Stomach (tissue), 8 donors: ENCODE measurements at regions not wholly inside any gene's neighbourhood (a gene's known extent, or its start where the extent isn't known, plus 50 kb on each side); places are given as distances from the start of the nearest gene placed in this dataset.

Experiments
- DNase-seq, 2 donors: peaks; one replicate each; pipeline versions ENCODE4 v3.0.0 to v3.0.0-alpha.2; 2013 to 2019
- H3K27ac ChIP-seq, 5 donors: fragments of 200-600 bp in 4 of 5; sonication (generic) in 4 of 5; one replicate each; pipeline ENCODE4 v1.5.1; 2013 to 2019; ENCODE audit warnings: mild to moderate bottlenecking in 1 of 5, moderate library complexity in 1 of 5
- H3K27me3 ChIP-seq, 3 donors: fragments of 200-600 bp; sonication (generic); one replicate each; pipeline ENCODE4 v1.5.1; 2017 to 2019; ENCODE audit warnings: mixed run types in 1 of 3
- H3K36me3 ChIP-seq, 4 donors: fragments of 200-600 bp; sonication (generic); 1 replicate in 3 of 4; 2 replicates in 1 of 4; pipeline ENCODE4 v1.5.1; 2016 to 2019
- H3K4me1 ChIP-seq, 4 donors: fragments of 200-600 bp; sonication (generic); one replicate each; pipeline ENCODE4 v1.5.1; 2016 to 2019
- H3K4me3 ChIP-seq, 4 donors: fragments of 200-600 bp; sonication (generic) in 3 of 4; one replicate each; pipeline ENCODE4 v1.5.1; 2016 to 2019; ENCODE audit warnings: mild to moderate bottlenecking in 1 of 4
- H3K9me3 ChIP-seq, 4 donors: fragments of 200-600 bp; sonication (generic); one replicate each; pipeline ENCODE4 v1.5.1; 2016 to 2019
- EP300 ChIP-seq: sonication (generic); formaldehyde crosslinking; IDR thresholded peaks from one replicate; pipeline ENCODE4 v1.6.1; 2017; ENCODE audit warnings: antibody characterized with exemption
- POLR2A ChIP-seq, 4 donors: fragments of 450-650 bp; IDR thresholded peaks; one replicate each; pipeline ENCODE4 v1.6.1; 2016; ENCODE audit warnings: antibody characterized with exemption in 4 of 4, control low read depth in 2 of 4, mild to moderate bottlenecking in 1 of 4, moderate library complexity in 1 of 4
- POLR2AphosphoS5 ChIP-seq, 3 donors: sonication (generic); formaldehyde crosslinking; IDR thresholded peaks; one replicate each; pipeline ENCODE4 v1.6.1; 2016; ENCODE audit warnings: antibody characterized with exemption in 3 of 3
- WGBS, 5 donors: extraction: QIAGEN DNeasy Blood & Tissue Kit in 3 of 5; methylation state at CpG; one replicate each; pipeline versions ENCODE4 v1.1.5 to v1.1.7; 2013 to 2018; 5-methylcytosine and 5-hydroxymethylcytosine counted together
- intact Hi-C: fragments of 100-400 bp; cut with DNase I; formaldehyde crosslinking; loops from one replicate; pipeline ENCODE4 v1.15.1; 2023; ENCODE audit warnings: low total_unique reads
- TF ChIP-seq, protein P1 (sequence below), 7 experiments: fragments of 450-650 bp in 4 of 7; fragments of 200-600 bp in 3 of 7; sonication (generic) in 3 of 7; IDR thresholded peaks; one replicate each; pipeline ENCODE4 v1.5.1; 2016 to 2019; ENCODE audit warnings: antibody characterized with exemption in 7 of 7, control low read depth in 2 of 7, mild to moderate bottlenecking in 1 of 7
- donor health status: healthy with polysubstance abuse.
- donor health status: Bipolar disorder and iron deficiency.
- donor health status: healthy.

DNA sequence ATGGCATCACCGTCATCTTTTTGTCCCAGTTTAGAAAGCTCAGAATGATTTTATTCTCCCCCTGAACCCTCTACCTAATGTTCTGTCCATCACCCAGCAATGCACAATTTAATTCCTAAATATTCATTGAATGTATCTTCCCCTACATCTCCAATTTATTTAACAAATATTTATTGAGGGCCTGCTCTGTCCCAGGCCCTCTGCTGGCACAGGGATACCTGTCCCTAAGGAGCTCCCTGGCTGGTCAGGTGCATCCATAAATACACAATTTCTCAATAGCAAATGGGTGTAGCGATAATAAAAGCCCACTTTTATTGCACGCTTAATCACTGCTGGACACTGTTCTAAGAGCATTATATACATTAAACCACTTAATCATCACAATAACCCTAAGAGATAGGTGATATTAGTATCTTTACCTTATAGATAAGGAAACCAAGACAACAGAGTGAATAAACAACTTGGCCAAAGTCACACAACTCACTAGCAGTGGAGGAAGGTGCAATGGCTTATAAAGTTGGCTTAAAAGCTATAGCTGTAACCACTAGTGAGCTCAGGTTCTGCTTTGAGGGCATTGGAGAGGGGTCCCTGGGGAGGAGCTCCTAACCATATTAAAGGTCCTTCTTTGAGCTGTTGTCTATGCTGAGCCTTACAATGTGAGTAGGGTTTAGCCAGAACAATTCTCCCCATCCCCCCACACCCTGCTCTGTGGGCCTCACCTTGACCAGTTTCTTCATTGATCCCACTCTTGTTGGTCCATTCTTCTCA lies 126.3 kb upstream of the JUN start:
- Histone ChIP-seq H3K4me1 (peaks cover 0 to 23% (median under 1%) of the 10 kb centered on the region in 4 donors), H3K27ac (no peak overlapping the region), H3K27me3 (no peaks in the 10 kb centered on the region), H3K9me3 (peaks cover 0 to 6% (median 2%) of the 10 kb centered on the region in 4 donors), H3K36me3 (no peaks in the 10 kb centered on the region), H3K4me3 (no peak overlapping the region)
- no peak for DNase-seq
- TF ChIP-seq EP300 (no peak), POLR2A (IDR thresholded peaks at IDR 0.05) (no peak), POLR2AphosphoS5 (IDR thresholded peaks at IDR 0.05) (no peak)
- TF ChIP-seq, protein P1, sequence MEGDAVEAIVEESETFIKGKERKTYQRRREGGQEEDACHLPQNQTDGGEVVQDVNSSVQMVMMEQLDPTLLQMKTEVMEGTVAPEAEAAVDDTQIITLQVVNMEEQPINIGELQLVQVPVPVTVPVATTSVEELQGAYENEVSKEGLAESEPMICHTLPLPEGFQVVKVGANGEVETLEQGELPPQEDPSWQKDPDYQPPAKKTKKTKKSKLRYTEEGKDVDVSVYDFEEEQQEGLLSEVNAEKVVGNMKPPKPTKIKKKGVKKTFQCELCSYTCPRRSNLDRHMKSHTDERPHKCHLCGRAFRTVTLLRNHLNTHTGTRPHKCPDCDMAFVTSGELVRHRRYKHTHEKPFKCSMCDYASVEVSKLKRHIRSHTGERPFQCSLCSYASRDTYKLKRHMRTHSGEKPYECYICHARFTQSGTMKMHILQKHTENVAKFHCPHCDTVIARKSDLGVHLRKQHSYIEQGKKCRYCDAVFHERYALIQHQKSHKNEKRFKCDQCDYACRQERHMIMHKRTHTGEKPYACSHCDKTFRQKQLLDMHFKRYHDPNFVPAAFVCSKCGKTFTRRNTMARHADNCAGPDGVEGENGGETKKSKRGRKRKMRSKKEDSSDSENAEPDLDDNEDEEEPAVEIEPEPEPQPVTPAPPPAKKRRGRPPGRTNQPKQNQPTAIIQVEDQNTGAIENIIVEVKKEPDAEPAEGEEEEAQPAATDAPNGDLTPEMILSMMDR (IDR thresholded peaks at IDR 0.05), result no peak
- 84 to 95% (median 91%) methylated on average over 3 of the region's 3 CpGs for WGBS, 5 donors
- intact Hi-C loops, result no loop called here

DNA sequence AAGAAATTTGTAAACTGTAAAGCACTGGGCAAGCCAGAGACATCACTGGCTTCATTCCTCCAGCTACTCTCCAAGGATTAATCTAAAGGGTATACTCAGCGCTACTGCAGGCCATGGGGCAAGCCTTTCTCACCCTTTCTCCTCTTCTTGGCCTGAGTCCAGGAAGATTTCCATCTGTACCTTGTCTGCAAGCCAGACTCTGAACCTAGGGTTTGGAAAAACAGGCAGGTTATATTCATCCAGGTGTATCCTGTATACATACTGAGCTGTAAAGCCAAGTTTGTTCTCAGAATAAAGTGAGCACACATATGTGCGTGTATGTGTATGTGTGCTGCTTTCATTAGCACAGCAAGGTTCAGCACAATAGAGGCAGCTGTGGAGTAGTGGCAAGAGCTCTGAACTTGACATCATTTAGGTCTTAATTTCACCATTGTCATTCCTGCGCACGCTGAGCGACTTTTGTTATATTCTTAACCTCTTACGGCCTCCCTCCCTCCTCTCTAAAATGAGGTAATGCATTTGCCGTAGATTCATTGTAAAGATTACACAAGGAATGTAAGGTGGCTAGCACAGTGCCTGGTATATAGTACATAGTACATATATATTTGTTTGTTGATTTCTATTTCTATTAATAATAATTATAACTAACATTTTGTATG lies 128.1 kb upstream of the JUN start:
- no peak for DNase-seq
- TF ChIP-seq, protein P1 (IDR thresholded peaks at IDR 0.05), result no peak
- TF ChIP-seq EP300 (no peak), POLR2A (IDR thresholded peaks at IDR 0.05) (no peak), POLR2AphosphoS5 (IDR thresholded peaks at IDR 0.05) (no peak)
- no peak overlapping the region for H3K27ac ChIP-seq
- no peak overlapping the region for H3K4me3 ChIP-seq
- WGBS, 5 donors, result 87 to 94% (median 87%) methylated on average over 7 of the region's 7 CpGs
- H3K9me3 ChIP-seq, result peaks cover 0 to 7% (median 3%) of the 10 kb centered on the region in 4 donors
- H3K4me1 ChIP-seq, result peaks cover 0 to 16% (median 0%) of the 10 kb centered on the region in 4 donors
- intact Hi-C loops, result no loop called here
- no peaks in the 10 kb centered on the region for H3K36me3 ChIP-seq
- no peaks in the 10 kb centered on the region for H3K27me3 ChIP-seq

DNA sequence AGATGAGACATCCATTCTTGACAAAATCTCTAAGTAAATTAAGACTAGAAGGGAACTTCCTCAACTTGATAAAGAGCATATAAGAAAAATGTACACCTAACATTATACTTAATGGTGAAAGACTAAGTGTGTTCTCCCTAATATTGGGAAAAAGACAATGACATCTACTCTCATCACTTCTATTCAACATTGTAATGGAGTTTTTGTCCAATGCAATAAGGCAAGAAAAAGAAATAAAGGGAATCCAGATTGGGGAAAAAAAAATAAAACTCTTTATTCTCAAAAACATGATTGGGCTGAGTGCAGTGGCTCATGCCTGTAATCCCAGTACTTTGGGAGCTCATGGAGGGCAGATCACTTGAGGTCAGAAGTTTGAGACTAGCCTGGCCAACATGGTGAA lies 131.1 kb upstream of the JUN start:
- H3K27ac ChIP-seq, result no peak overlapping the region
- no peak for TF ChIP-seq POLR2A (IDR thresholded peaks at IDR 0.05)
- TF ChIP-seq, protein P1 (IDR thresholded peaks at IDR 0.05), result no peak
- no peak for TF ChIP-seq EP300
- no peak for TF ChIP-seq POLR2AphosphoS5 (IDR thresholded peaks at IDR 0.05)
- H3K36me3 ChIP-seq, result no peaks in the 10 kb centered on the region
- H3K4me3 ChIP-seq, result no peak overlapping the region
- H3K9me3 ChIP-seq, result peaks cover 0 to 7% (median 3%) of the 10 kb centered on the region in 4 donors
- H3K4me1 ChIP-seq, result peaks cover 0 to 2% (median 0%) of the 10 kb centered on the region in 4 donors
- intact Hi-C loops, result no loop called here
- no peaks in the 10 kb centered on the region for H3K27me3 ChIP-seq
- DNase-seq, result no peak

DNA sequence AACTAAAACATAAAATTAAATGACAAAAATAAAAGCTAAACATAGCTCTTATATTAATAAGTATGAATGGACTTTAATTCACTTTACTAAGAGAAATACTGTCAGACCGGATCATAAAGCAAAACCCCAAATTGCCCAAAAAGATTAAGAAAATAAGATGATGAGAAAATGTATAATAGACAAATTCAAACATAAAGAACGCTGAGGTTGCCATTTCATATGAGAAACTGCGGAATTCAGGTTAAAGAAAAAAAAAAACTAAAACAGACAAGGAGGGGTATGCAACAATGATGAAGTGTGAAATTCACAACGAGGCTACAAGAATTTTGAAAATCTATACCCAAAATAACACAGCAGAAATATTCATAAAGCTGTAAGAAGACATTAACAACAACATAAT lies 133.6 kb upstream of the JUN start:
- H3K27ac ChIP-seq, result no peak overlapping the region
- H3K4me3 ChIP-seq, result no peak overlapping the region
- no peaks in the 10 kb centered on the region for H3K27me3 ChIP-seq
- DNase-seq, result no peak
- H3K36me3 ChIP-seq, result no peaks in the 10 kb centered on the region
- TF ChIP-seq EP300, result no peak
- no peak for TF ChIP-seq POLR2AphosphoS5 (IDR thresholded peaks at IDR 0.05)
- TF ChIP-seq, protein P1 (IDR thresholded peaks at IDR 0.05), result no peak
- TF ChIP-seq POLR2A (IDR thresholded peaks at IDR 0.05), result no peak
- H3K9me3 ChIP-seq, result peaks cover 0 to 7% (median 3%) of the 10 kb centered on the region in 4 donors
- intact Hi-C loops, result no loop called here
- WGBS, 5 donors, result 88 to 94% (median 90%) methylated on average over 4 of the region's 4 CpGs
- peaks cover 4 to 10% (median 7%) of the 10 kb centered on the region in 4 donors for H3K4me1 ChIP-seq
